ENCODE measurements at regions not wholly inside any gene's neighbourhood (a gene's known extent, or its start where the extent isn't known, plus 50 kb on each side); places are given as distances from the start of the nearest gene placed in this dataset.

DNA sequence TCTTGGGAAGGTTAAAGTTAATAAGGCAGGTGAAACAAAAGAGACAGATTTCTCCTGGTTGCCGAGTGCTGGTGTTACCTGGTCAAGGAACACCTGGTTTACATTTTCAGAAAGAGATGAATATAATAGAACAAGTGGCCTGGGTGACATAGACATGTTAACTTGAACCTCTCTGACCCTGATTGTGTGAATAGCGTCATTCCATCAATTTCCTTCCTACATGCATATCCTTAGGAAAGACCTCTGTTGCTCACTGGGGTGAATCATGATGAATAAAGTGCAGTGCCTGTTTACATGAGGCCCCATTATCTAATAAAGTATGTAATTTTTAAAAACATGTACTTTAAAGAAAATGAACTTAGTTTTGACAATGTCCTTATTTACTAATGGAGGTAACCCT lies 1822.9 kb upstream of the FLRT2 start:
- Mint-ChIP-seq H3K27me3 (ENCODE audit: unreplicated experiment) (no peaks in the 10 kb centered on the region), H3K4me3 (ENCODE audit: unreplicated experiment) (no peak overlapping the region), H3K27ac (ENCODE audit: unreplicated experiment) (peak overlapping the region; percentile 33), H3K36me3 (ENCODE audit: unreplicated experiment) (no peaks in the 10 kb centered on the region), H3K9me3 (ENCODE audit: unreplicated experiment) (peaks cover 13% of the 10 kb centered on the region), H3K4me1 (ENCODE audit: unreplicated experiment) (peaks cover 19% of the 10 kb centered on the region)
- no peak for DNase-seq (ENCODE audit: extremely low spot score, unreplicated experiment)
- TF ChIP-seq, protein P1, sequence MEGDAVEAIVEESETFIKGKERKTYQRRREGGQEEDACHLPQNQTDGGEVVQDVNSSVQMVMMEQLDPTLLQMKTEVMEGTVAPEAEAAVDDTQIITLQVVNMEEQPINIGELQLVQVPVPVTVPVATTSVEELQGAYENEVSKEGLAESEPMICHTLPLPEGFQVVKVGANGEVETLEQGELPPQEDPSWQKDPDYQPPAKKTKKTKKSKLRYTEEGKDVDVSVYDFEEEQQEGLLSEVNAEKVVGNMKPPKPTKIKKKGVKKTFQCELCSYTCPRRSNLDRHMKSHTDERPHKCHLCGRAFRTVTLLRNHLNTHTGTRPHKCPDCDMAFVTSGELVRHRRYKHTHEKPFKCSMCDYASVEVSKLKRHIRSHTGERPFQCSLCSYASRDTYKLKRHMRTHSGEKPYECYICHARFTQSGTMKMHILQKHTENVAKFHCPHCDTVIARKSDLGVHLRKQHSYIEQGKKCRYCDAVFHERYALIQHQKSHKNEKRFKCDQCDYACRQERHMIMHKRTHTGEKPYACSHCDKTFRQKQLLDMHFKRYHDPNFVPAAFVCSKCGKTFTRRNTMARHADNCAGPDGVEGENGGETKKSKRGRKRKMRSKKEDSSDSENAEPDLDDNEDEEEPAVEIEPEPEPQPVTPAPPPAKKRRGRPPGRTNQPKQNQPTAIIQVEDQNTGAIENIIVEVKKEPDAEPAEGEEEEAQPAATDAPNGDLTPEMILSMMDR (IDR thresholded peaks at IDR 0.05): no peak

DNA sequence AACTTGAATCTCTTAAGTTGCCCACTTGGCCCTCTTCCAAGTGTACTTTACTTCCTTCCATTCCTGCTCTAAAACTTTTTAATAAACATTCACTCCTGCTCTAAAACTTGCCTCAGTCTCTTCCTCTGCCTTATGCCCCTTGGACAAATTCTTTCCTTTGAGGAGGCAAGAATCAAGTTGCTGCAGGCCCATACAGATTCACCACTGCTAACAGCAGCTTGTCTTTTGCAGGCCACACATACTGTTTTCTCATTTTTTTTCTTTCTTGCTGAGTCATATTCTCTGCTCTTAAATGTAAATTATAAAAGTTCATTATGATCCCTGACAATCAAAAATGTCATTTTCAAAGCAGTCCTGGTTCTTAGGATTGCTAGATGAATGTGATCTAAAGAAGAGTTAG lies 1820.8 kb upstream of the FLRT2 start:
- DNase-seq (ENCODE audit: extremely low spot score, unreplicated experiment): no peak
- Mint-ChIP-seq H3K4me3 (ENCODE audit: unreplicated experiment) (no peak overlapping the region), H3K4me1 (ENCODE audit: unreplicated experiment) (peaks cover 21% of the 10 kb centered on the region), H3K27me3 (ENCODE audit: unreplicated experiment) (no peaks in the 10 kb centered on the region), H3K9me3 (ENCODE audit: unreplicated experiment) (peaks cover 12% of the 10 kb centered on the region), H3K36me3 (ENCODE audit: unreplicated experiment) (no peaks in the 10 kb centered on the region), H3K27ac (ENCODE audit: unreplicated experiment) (no peak overlapping the region)
- TF ChIP-seq, protein P1 (IDR thresholded peaks at IDR 0.05): no peak

DNA sequence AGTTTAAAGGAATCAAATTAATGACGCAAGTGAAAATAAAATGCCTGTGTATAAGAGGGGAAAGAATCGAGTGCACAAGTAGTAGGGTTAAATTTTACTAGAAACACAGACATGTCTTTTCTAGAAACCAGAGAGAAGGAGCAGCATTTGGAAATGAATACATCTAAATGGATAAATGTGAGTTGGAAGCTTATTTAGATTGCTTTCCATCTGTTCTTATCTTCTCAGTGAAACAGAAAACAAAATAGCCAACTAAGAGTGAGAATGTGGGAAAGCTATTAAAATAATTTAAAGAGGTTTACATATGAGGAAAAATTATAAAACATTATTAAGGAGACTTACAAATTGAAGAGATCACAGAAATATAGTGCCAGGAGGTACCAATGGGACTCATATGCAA lies 1818.9 kb upstream of the FLRT2 start:
- peaks cover 10% of the 10 kb centered on the region for H3K9me3 Mint-ChIP-seq (ENCODE audit: unreplicated experiment)
- no peak overlapping the region for H3K27ac Mint-ChIP-seq (ENCODE audit: unreplicated experiment)
- H3K27me3 Mint-ChIP-seq (ENCODE audit: unreplicated experiment): no peaks in the 10 kb centered on the region
- H3K36me3 Mint-ChIP-seq (ENCODE audit: unreplicated experiment): no peaks in the 10 kb centered on the region
- DNase-seq (ENCODE audit: extremely low spot score, unreplicated experiment): no peak
- H3K4me3 Mint-ChIP-seq (ENCODE audit: unreplicated experiment): no peak overlapping the region
- TF ChIP-seq, protein P1 (IDR thresholded peaks at IDR 0.05): no peak
- H3K4me1 Mint-ChIP-seq (ENCODE audit: unreplicated experiment): peaks cover 17% of the 10 kb centered on the region

DNA sequence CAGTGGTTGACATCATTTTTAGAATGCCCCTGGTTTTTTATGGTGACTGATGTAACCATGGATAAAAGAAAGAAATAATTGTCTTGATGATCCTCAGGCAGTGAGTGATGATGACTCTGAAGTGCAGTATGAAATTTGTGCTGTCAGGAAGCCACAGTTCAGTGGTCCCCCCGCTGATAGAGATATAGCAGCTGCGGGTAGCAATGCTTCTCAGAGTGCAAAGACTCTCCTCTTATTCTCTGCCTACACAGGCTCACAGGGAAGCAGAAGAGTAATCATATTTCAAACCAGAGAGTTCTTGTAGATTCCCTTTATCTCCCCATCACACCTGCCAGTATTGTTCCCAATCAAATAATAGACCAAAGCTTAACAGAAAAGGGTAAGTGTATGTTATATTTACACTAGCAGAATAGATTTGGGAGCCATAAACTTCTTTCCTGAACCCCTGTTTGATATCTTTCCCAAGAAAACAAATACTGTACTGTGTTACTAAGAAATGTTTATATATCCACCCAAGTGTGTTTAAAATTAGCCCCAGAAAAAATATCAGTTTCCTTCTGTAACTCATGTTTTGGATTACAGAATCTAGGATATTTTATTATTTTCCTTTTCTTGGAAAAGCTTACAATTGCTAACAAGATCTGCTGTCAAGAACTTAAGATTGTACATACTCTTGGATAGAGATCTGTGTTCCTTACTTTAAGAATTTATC lies 1817.4 kb upstream of the FLRT2 start:
- peaks cover 6% of the 10 kb centered on the region for H3K4me1 Mint-ChIP-seq (ENCODE audit: unreplicated experiment)
- H3K27me3 Mint-ChIP-seq (ENCODE audit: unreplicated experiment): no peaks in the 10 kb centered on the region
- DNase-seq (ENCODE audit: extremely low spot score, unreplicated experiment): no peak
- H3K9me3 Mint-ChIP-seq (ENCODE audit: unreplicated experiment): peaks cover 10% of the 10 kb centered on the region
- peak overlapping the region; percentile 65 for H3K27ac Mint-ChIP-seq (ENCODE audit: unreplicated experiment)
- H3K36me3 Mint-ChIP-seq (ENCODE audit: unreplicated experiment): no peaks in the 10 kb centered on the region
- H3K4me3 Mint-ChIP-seq (ENCODE audit: unreplicated experiment): no peak overlapping the region
- TF ChIP-seq, protein P1 (IDR thresholded peaks at IDR 0.05): no peak

DNA sequence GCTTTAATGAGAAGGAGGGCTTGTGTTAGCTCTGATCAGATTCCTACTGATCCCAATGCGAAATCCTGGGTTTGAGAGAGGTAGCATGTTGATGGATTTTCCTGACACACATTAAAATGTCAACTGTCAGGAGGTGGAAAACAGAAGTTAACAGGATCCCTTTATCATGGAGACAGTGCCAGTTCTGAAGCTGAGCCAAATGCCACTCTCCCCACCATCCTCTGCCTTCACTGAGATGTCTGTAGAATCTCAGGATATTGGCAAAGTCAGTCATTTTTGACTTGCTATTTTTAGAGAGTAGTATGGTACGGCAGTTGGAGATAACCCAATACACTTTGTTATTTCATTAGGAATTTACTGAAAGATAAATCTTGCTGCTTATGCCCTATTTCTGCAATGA lies 1816.2 kb upstream of the FLRT2 start:
- TF ChIP-seq, protein P1 (IDR thresholded peaks at IDR 0.05): no peak
- no peaks in the 10 kb centered on the region for H3K36me3 Mint-ChIP-seq (ENCODE audit: unreplicated experiment)
- peaks cover 6% of the 10 kb centered on the region for H3K9me3 Mint-ChIP-seq (ENCODE audit: unreplicated experiment)
- peaks cover 6% of the 10 kb centered on the region for H3K4me1 Mint-ChIP-seq (ENCODE audit: unreplicated experiment)
- no peaks in the 10 kb centered on the region for H3K27me3 Mint-ChIP-seq (ENCODE audit: unreplicated experiment)
- H3K4me3 Mint-ChIP-seq (ENCODE audit: unreplicated experiment): no peak overlapping the region
- H3K27ac Mint-ChIP-seq (ENCODE audit: unreplicated experiment): no peak overlapping the region
- no peak for DNase-seq (ENCODE audit: extremely low spot score, unreplicated experiment)

Data from osteocyte (in vitro differentiated cells).